Neural progenitor cell (in vitro differentiated cells): ENCODE measurements at regions not wholly inside any gene's neighbourhood (a gene's known extent, or its start where the extent isn't known, plus 50 kb on each side); places are given as distances from the start of the nearest gene placed in this dataset.

Source experiments
- CTCF ChIP-seq: fragments of 200-600 bp; sonication (generic); IDR thresholded peaks from 2 replicates; pipeline ENCODE4 v1.5.1; 2017; ENCODE audit warnings: antibody characterized with exemption, mild to moderate bottlenecking
- EZH2 ChIP-seq: fragments of 200-600 bp; sonication (generic); IDR thresholded peaks from 2 replicates; pipeline ENCODE4 v1.6.1; 2017; ENCODE audit warnings: antibody characterized with exemption, mild to moderate bottlenecking, moderate library complexity
- EZH2phosphoT487 ChIP-seq: fragments of 200-600 bp; sonication (generic); IDR thresholded peaks from 2 replicates; pipeline ENCODE4 v1.6.1; 2017; ENCODE audit warnings: antibody characterized with exemption

DNA sequence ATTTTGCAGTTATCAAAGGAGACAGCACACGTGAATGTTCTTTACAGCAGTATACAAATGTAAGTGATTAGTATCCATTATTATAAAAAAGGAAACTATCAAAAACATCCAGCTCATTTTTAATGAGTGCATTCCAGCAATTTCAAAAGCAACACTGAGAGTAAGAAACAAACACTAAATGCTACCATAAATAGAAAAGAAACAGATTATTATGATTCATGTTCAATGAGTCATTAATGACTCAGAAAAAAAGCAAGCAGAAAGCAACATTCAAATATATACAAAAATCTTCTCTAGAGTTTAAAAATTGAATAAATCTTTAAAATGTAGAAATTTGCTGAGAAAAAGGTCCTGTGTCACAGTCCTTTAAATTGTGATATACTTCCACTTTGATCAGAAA, 346.5 kb upstream of the FMR1 start:
- TF ChIP-seq CTCF (no peak), EZH2 (no peak), EZH2phosphoT487 (no peak)
